Heart right ventricle (tissue), 16 donors: ENCODE measurements at regions not wholly inside any gene's neighbourhood (a gene's known extent, or its start where the extent isn't known, plus 50 kb on each side); places are given as distances from the start of the nearest gene placed in this dataset.

Experiments
- ATAC-seq, 8 donors: fragments of 200-7000 bp; cut with Tn5 transposase; one replicate each; pipeline ENCODE4 v1.9.1; 2020; ENCODE audit warnings: mild to moderate bottlenecking in 8 of 8, moderate library complexity in 8 of 8, moderate number of reproducible peaks in 1 of 8
- DNase-seq, 2 donors: peaks; one replicate each; pipeline ENCODE4 v3.0.0-alpha.2; 2020
- H3K27ac ChIP-seq, 10 donors: fragments of 200-600 bp; sonication (generic) in 2 of 10; one replicate each; pipeline versions ENCODE4 v1.5.0 to v1.8.0; 2020 to 2022; ENCODE audit warnings: mild to moderate bottlenecking in 3 of 10
- H3K27me3 ChIP-seq, 7 donors: fragments of 200-600 bp; one replicate each; pipeline ENCODE4 v1.8.0; 2021 to 2022; ENCODE audit warnings: mild to moderate bottlenecking in 2 of 7
- H3K36me3 ChIP-seq, 9 donors: fragments of 200-600 bp; sonication (generic) in 1 of 9; one replicate each; pipeline versions ENCODE4 v1.5.0 to v1.8.0; 2020 to 2022; ENCODE audit warnings: mild to moderate bottlenecking in 2 of 9
- H3K4me1 ChIP-seq, 9 donors: fragments of 200-600 bp; sonication (generic) in 1 of 9; one replicate each; pipeline versions ENCODE4 v1.5.0 to v1.8.0; 2020 to 2022; ENCODE audit warnings: mild to moderate bottlenecking in 4 of 9
- H3K4me3 ChIP-seq, 10 donors: fragments of 200-600 bp; sonication (generic) in 2 of 10; one replicate each; pipeline versions ENCODE4 v1.5.0 to v1.8.0; 2020 to 2022; ENCODE audit warnings: mild to moderate bottlenecking in 7 of 10, moderate library complexity in 2 of 10
- H3K9me3 ChIP-seq, 11 donors: fragments of 200-600 bp in 10 of 11; sonication (generic) in 2 of 11; one replicate each; pipeline versions ENCODE4 v1.5.0 to v1.8.0; 2013 to 2022; ENCODE audit warnings: mild to moderate bottlenecking in 2 of 11, control low read depth in 1 of 11, moderate library complexity in 1 of 11
- CTCF ChIP-seq, 9 donors: fragments of 200-600 bp; sonication (generic) in 2 of 9; IDR thresholded peaks; one replicate each; pipeline versions ENCODE4 v1.5.0 to v1.8.0; 2021 to 2022; ENCODE audit warnings: antibody characterized with exemption in 9 of 9, mild to moderate bottlenecking in 5 of 9, moderate library complexity in 1 of 9
- WGBS, 2 donors: extraction: QIAGEN DNeasy Blood & Tissue Kit; methylation state at CpG; one replicate each; pipeline ENCODE4 v1.1.7; 2013; ENCODE audit warnings: inconsistent platforms in 1 of 2; 5-methylcytosine and 5-hydroxymethylcytosine counted together
- intact Hi-C, 10 donors: fragments of 100-400 bp; cut with DNase I; formaldehyde crosslinking; loops; one replicate each; pipeline versions ENCODE4 v1.11.1 to v1.14.2; 2022
- donor health status: Arrhythmogenic right ventricular cardiomyopathy.
- donor health status: ischemic (EF 13 %, LVEDD 7.1; RV severe dilation, severe dysfunction).
- donor health status: healthy with polysubstance abuse.
- donor health status: DM: no; HTN: yes; CAD: no.
- donor health status: DM: no; HTN: no; CAD: no.
- donor health status: ischemic (EF 25% LVEDD 6.9; RV normal size, moderate dysfunction).
- donor health status: ischemic (EF 25% LVEDD 5.7; RV mildly dilated, moderate dysfunction).
- donor health status: healthy.
- donor health status: DM: yes; HTN: yes; CAD: no.
- donor health status: Ischemic cardiomyopathy.
- donor health status: ischemic (EF 35%, LVEDD 5.7; RV mildly dilated, moderate dysfunction).
- donor health status: nonischemic (EF 11% LVEDD 7.7; RV severe dilation, severe dysfunction).
- donor health status: DM: yes; HTN: yes; CAD: no.
- donor health status: PGD.
- donor health status: ischemic (EF 29% LVEDD 5.4; RV normal size, mild dysfunction).
- donor health status: nonischemic (EF 23%, LVEDD 6.1; RV moderate dilation, normal function).

DNA sequence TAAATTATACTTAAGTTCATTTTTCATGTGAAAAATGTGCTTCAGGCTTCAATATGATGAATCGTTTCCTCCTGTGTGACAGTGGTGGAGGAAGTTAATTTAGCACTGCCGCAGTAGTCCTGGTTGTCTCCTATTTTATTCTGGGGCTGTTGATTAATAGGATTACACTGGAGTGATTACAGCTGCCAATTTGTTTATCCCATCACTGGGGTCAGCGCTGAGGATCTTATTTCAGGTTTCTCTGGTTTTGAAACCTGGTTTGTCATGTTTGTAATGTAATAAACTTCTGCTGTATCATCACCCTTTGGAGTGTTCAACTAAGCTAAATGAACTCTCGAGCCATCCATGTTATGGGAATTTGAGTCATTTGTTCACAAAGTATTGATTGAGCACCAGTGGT, 241.7 kb upstream of the KCNN2 start:
- H3K4me3 ChIP-seq = no peak overlapping the region
- ATAC-seq (no peak), DNase-seq (no peak)
- no peak for TF ChIP-seq CTCF (IDR thresholded peaks at IDR 0.05)
- H3K27ac ChIP-seq = no peak overlapping the region
- intact Hi-C loops = loop anchor here in 1 of 10 donors (10.0 kb wide), 1 partner anchor 105 kb away; no protein-coding TSS in a partner anchor
- 72 to 77% methylated on average over 4 of the region's 4 CpGs for WGBS, 2 donors
- no peaks in the 10 kb centered on the region for H3K27me3 ChIP-seq
- no peaks in the 10 kb centered on the region for H3K9me3 ChIP-seq
- no peaks in the 10 kb centered on the region for H3K36me3 ChIP-seq
- H3K4me1 ChIP-seq = peaks cover 0 to 6% (median 0%) of the 10 kb centered on the region in 9 donors

GRCh38 chr5:114122852-114123251, 239.0 kb upstream of the KCNN2 start:
- Histone ChIP-seq H3K9me3 (no peaks in the 10 kb centered on the region), H3K4me1 (no peaks in the 10 kb centered on the region), H3K27me3 (no peaks in the 10 kb centered on the region), H3K27ac (no peak overlapping the region), H3K4me3 (no peak overlapping the region), H3K36me3 (no peaks in the 10 kb centered on the region)
- DNase-seq (no peak), ATAC-seq (no peak)
- intact Hi-C loops = loop anchor here in 1 of 10 donors (10.0 kb wide), 1 partner anchor 102 kb away; no protein-coding TSS in a partner anchor
- 49 to 63% methylated on average over 2 of the region's 2 CpGs for WGBS, 2 donors
- TF ChIP-seq CTCF (IDR thresholded peaks at IDR 0.05) = no peak

DNA sequence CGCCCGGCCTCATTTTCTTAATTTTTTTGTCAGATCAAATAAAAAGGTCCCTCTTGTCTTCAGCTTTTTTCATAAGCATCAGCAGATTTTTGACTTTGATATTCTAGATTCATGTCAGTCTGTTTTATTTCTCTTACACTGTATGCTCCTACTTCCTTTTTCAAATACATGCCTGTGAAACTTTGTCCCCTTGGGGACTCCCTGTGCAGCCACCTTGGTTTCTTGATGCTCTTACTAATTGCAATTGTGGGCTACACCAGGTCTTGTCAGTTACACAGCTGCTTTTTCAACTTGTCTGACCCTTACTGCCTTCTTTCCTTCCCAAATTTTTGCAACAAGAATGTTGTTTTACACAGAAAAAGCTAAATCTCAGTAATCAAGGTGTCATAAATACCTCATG, 238.2 kb upstream of the KCNN2 start:
- no peak overlapping the region for H3K4me3 ChIP-seq

GRCh38 chr5:114146398-114146797, 215.5 kb upstream of the KCNN2 start:
- DNase-seq (no peak), ATAC-seq (no peak)
- no peaks in the 10 kb centered on the region for H3K27me3 ChIP-seq
- no peak for TF ChIP-seq CTCF (IDR thresholded peaks at IDR 0.05)
- H3K4me1 ChIP-seq = no peaks in the 10 kb centered on the region
- no peaks in the 10 kb centered on the region for H3K36me3 ChIP-seq
- H3K27ac ChIP-seq = no peak overlapping the region
- no peak overlapping the region for H3K4me3 ChIP-seq
- WGBS, 2 donors = 85 to 91% methylated on average over 3 of the region's 3 CpGs
- peaks cover 0 to 26% (median 0%) of the 10 kb centered on the region in 11 donors for H3K9me3 ChIP-seq
- intact Hi-C loops = no loop called here

More for the DNA sequence above, 238.2 kb upstream of the KCNN2 start:
- ATAC-seq = no peak
- 95 to 100% methylated on average over 2 of the region's 2 CpGs for WGBS, 2 donors
- no peak for DNase-seq
- Histone ChIP-seq H3K9me3 (no peaks in the 10 kb centered on the region), H3K36me3 (no peaks in the 10 kb centered on the region), H3K27ac (no peak overlapping the region), H3K27me3 (no peaks in the 10 kb centered on the region), H3K4me1 (no peaks in the 10 kb centered on the region)
- intact Hi-C loops = loop anchor here in 1 of 10 donors (10.0 kb wide), 1 partner anchor 101 kb away; no protein-coding TSS in a partner anchor
- TF ChIP-seq CTCF (IDR thresholded peaks at IDR 0.05) = no peak
